ENCODE measurements at regions not wholly inside any gene's neighbourhood (a gene's known extent, or its start where the extent isn't known, plus 50 kb on each side); places are given as distances from the start of the nearest gene placed in this dataset.

DNA sequence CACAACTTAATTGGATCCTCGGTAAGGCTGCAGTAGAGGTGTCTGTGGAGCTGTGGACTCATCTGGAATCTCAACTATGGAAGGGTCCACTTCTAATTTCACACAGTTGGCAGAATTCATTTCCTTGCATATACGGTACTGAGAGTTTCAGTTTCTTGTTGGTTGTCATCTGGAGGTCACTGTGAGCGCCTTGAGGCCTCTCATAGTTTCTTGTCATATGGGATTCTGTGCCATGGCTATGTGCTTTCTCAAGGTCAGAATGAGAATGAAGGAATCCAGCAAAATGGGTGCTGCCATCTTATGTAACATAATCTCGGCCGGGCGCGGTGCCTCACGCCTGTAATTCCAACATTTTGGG, 298.2 kb downstream of the DOK5 start:
- ChIA-PET POLR2A (ENCODE audit: low non-redundant PET) (no interaction called here), CTCF (no interaction called here)
- intact Hi-C loops (cut with micrococcal nuclease; ENCODE audit: unreplicated experiment) = no loop called here
- BruUV-seq (replicated peaks) = no TSS peak
- TF ChIP-seq EZH2 (IDR thresholded peaks at IDR 0.05; ENCODE audit: borderline replicate concordance, low read depth, low read length, poor library complexity, severe bottlenecking) = no peak
- TF ChIP-seq, protein P1, sequence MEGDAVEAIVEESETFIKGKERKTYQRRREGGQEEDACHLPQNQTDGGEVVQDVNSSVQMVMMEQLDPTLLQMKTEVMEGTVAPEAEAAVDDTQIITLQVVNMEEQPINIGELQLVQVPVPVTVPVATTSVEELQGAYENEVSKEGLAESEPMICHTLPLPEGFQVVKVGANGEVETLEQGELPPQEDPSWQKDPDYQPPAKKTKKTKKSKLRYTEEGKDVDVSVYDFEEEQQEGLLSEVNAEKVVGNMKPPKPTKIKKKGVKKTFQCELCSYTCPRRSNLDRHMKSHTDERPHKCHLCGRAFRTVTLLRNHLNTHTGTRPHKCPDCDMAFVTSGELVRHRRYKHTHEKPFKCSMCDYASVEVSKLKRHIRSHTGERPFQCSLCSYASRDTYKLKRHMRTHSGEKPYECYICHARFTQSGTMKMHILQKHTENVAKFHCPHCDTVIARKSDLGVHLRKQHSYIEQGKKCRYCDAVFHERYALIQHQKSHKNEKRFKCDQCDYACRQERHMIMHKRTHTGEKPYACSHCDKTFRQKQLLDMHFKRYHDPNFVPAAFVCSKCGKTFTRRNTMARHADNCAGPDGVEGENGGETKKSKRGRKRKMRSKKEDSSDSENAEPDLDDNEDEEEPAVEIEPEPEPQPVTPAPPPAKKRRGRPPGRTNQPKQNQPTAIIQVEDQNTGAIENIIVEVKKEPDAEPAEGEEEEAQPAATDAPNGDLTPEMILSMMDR (conservative IDR thresholded peaks at IDR 0.05; ENCODE audit: low read depth, low read length) = no peak
- Histone ChIP-seq H3K9me3 (ENCODE audit: low read depth, low read length, poor library complexity, severe bottlenecking) (no peaks in the 10 kb centered on the region), H3K36me3 (ENCODE audit: insufficient read depth, low read length, poor library complexity, severe bottlenecking) (no peaks in the 10 kb centered on the region), H3K27me3 (replicated peaks; ENCODE audit: insufficient read depth, low read depth, low read length, poor library complexity) (no peaks in the 10 kb centered on the region), H3K4me3 (ENCODE audit: low read depth, low read length, poor library complexity, severe bottlenecking) (no peak overlapping the region), H3K4me1 (ENCODE audit: insufficient read depth, low read length, poor library complexity, severe bottlenecking) (no peaks in the 10 kb centered on the region), H3K27ac (ENCODE audit: low read depth, low read length, poor library complexity, severe bottlenecking) (no peak overlapping the region)
- DNase-seq (ENCODE audit: low spot score) = no peak

DNA sequence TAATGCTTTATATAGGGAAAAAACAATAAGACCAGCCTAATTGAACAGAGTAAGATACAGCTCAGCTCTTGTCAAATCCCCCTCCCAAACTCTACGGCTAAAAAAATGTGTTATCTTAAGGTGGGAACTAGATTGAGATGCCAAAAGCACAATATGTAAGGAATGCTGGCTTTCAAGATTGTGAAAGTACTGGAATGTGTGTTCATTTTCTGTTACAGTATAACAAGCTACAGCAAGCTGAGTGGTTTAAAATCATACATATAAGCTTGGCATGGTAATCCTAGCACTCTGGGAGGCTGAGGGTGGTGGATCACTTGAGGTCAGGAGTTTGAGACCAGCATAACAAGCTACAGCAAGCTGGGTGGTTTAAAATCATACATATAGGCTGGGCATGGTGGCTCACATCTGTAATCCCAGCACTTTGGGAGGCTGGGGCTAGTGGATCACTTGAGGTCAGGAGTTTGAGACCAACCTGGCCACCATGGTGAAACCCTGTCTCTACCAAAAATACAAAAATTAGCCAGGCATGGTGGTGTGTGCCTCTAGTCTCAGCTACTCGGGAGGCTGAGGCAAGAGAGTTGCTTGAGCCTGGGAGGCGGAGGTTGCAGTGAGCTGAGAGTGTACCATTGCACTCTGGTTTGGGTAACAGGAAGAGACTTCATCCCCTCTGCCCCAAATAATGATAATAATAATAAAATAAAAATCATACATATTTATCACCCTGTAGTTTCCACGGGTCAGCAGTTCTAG, 297.7 kb downstream of the DOK5 start:
- intact Hi-C loops (cut with micrococcal nuclease; ENCODE audit: unreplicated experiment) = no loop called here
- TF ChIP-seq, protein P1 (conservative IDR thresholded peaks at IDR 0.05; ENCODE audit: low read depth, low read length) = no peak
- TF ChIP-seq EZH2 (IDR thresholded peaks at IDR 0.05; ENCODE audit: borderline replicate concordance, low read depth, low read length, poor library complexity, severe bottlenecking) = no peak
- ChIA-PET CTCF (no interaction called here), POLR2A (ENCODE audit: low non-redundant PET) (no interaction called here)
- H3K9me3 ChIP-seq (ENCODE audit: low read depth, low read length, poor library complexity, severe bottlenecking) = no peaks in the 10 kb centered on the region
- H3K36me3 ChIP-seq (ENCODE audit: insufficient read depth, low read length, poor library complexity, severe bottlenecking) = no peaks in the 10 kb centered on the region
- DNase-seq (ENCODE audit: low spot score) = no peak
- H3K27ac ChIP-seq (ENCODE audit: low read depth, low read length, poor library complexity, severe bottlenecking) = no peak overlapping the region
- no peak overlapping the region for H3K4me3 ChIP-seq (ENCODE audit: low read depth, low read length, poor library complexity, severe bottlenecking)
- H3K4me1 ChIP-seq (ENCODE audit: insufficient read depth, low read length, poor library complexity, severe bottlenecking) = no peaks in the 10 kb centered on the region
- no TSS peak for BruUV-seq (replicated peaks)
- H3K27me3 ChIP-seq (replicated peaks; ENCODE audit: insufficient read depth, low read depth, low read length, poor library complexity) = no peaks in the 10 kb centered on the region

DNA sequence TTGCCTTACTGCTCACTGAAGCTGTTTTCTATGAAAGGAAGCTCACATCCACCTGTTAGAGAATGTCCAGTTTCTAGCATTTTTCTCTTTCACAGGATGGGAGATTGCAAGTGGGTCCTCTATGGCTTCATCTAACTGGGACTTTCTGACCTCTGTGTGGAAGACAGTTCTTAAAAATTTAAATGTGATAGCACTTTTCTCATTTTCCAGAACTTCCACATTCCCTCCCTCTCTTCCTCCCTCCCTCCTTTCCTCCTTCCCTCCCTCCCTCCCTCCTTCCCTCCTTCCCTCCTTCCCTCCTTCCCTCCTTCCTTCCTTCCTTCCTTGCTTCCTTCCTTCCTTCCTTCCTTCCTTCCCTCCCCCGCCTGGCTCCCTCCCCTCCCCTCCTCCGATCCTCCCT, 291.1 kb downstream of the DOK5 start:
- intact Hi-C loops (cut with micrococcal nuclease; ENCODE audit: unreplicated experiment) = no loop called here
- TF ChIP-seq, protein P1 (conservative IDR thresholded peaks at IDR 0.05; ENCODE audit: low read depth, low read length) = no peak
- TF ChIP-seq EZH2 (IDR thresholded peaks at IDR 0.05; ENCODE audit: borderline replicate concordance, low read depth, low read length, poor library complexity, severe bottlenecking) = no peak
- no peaks in the 10 kb centered on the region for H3K27me3 ChIP-seq (replicated peaks; ENCODE audit: insufficient read depth, low read depth, low read length, poor library complexity)
- no peak for DNase-seq (ENCODE audit: low spot score)
- no peaks in the 10 kb centered on the region for H3K36me3 ChIP-seq (ENCODE audit: insufficient read depth, low read length, poor library complexity, severe bottlenecking)
- no TSS peak for BruUV-seq (replicated peaks)
- no peaks in the 10 kb centered on the region for H3K9me3 ChIP-seq (ENCODE audit: low read depth, low read length, poor library complexity, severe bottlenecking)
- H3K27ac ChIP-seq (ENCODE audit: low read depth, low read length, poor library complexity, severe bottlenecking) = no peak overlapping the region
- ChIA-PET CTCF (no interaction called here), POLR2A (ENCODE audit: low non-redundant PET) (no interaction called here)
- no peak overlapping the region for H3K4me3 ChIP-seq (ENCODE audit: low read depth, low read length, poor library complexity, severe bottlenecking)
- H3K4me1 ChIP-seq (ENCODE audit: insufficient read depth, low read length, poor library complexity, severe bottlenecking) = no peaks in the 10 kb centered on the region
